Dermis blood vessel endothelial cell (primary cell): ENCODE measurements at regions not wholly inside any gene's neighbourhood (a gene's known extent, or its start where the extent isn't known, plus 50 kb on each side); places are given as distances from the start of the nearest gene placed in this dataset.

Source experiments
- DNase-seq: peaks from one replicate; pipeline ENCODE4 v3.0.0; 2010

DNA sequence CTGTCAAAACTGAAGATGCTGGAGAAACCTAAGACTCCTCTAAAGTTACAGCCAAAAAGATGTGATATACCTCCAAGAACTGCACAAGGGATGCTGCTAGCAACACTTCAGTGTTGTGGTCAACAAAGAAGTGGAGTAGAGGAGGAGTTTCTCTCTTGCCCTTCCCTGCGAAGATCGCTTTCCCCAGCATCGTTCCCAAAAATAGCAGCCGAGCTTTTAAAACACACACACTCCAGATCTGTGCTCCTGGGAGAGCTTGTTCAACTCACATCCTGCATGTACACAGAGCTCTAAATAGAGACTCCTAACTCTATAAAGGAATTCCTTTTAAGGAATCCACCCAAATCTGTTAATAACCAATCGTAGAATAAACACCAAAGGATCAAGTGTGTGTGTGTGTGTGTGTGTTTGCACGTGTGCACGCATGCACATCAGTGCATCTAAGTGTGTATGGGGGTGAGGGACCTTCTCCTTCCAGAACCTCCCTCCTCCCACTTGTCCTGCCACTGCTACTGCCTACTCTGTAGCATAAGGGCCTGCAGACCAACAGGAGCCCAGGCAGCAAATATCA, 58.5 kb downstream of the PSMG1 start:
- no peak for DNase-seq

DNA sequence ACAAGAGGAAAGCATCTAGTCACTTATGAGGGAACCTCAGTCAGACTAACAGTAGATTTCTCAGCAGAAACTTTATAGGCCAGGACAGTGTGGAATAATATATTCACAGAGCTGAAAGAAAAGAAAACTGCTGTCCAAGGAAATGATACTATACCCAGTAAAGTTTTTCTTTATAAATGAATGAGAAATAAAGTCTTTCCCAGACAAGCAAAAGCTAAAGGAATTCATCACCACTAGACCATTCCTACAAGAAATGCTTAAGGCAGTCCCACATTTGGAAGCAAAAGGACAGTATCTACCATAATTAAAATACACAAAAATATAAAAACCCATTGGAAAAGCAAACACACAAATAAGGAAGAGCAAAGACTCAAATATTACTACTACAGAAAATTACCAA, 59.9 kb downstream of the PSMG1 start:
- DNase-seq: no peak

DNA sequence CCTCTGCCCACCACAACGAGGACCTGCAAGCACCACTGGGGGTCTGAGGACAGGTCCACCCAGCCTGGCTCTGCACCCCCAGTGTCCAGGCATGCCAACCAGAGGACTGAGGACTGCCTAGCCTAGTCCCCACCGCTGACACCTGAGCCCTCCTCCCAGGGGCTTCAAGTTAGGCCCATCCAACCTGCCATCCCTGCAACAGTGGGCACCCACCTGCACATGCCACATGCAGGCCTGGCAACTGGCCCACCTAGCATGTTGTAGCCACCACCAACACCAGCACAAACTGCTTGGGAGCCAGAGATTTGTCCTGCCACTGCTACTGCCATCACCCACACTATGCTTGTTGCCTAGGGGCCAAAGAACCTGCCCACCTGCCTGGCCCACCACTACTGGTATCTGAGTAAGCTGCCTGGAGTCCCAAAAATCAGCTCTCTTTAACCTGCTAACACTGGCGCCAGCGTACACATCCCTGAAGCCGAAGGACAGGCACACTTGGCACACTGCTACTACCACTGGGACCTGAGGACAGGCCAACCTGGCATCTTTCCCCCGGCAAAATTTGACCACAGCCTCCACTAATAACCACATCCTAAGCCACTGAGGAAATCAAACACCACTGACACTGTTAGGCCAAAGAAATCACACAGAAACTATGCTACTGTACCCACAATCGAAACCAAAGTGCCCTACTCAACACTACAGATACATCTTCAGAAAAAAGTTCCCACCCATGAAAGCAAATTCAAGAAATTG, 61.5 kb downstream of the PSMG1 start:
- DNase-seq: no peak

DNA sequence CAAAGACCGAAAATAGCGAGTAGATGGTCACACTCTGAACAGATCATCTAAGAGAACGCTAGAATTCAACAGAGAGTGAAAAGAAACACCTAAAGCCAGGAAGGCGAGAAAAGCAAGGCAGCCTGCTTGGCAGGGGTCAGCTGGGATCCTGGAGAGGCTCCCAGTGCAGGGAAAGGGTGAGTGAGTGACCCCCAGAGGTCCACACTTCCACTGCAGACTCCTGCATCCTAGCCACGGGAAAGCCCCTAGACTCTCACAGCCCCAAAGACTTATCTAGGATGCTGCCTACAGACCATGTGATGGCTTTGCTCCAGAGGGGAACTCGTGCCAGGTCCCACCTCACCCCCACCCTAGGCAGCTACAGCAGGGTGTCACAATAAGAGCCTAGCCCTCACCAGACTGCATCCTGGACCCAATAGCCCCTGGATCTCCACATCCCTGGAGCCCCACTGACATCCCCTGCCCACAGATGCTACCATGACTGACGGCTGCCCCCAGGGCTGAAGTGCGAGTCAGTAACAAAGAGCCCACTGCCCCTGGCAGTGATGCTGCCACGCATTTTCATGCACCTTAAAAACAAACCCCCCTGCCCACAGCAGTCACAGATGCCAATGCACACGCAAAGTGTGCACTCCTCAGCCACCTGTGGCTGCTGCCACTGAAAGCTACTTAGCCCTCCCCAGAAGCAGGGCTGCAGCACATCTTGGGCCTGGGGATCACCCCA, 62.2 kb downstream of the PSMG1 start:
- no peak for DNase-seq

DNA sequence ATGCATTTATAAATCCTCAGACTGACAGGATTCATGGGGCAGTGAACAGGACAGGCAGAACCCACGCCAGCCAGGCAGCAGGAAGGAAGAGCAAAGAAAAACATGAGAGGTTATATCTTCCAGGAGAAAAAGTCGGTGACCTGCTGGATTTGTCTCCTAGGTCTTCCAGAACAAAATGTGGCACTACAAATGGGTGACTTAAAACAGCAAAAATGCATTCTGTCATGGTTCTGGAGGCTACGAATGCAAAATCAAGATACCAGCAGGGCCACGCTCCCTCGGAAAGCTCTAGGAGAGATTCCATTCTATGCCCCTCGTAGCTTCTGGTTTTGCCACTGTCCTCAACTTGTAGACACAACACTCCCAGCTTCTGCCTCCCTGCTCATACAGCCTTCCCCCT, 63.4 kb downstream of the PSMG1 start:
- DNase-seq: no peak

DNA sequence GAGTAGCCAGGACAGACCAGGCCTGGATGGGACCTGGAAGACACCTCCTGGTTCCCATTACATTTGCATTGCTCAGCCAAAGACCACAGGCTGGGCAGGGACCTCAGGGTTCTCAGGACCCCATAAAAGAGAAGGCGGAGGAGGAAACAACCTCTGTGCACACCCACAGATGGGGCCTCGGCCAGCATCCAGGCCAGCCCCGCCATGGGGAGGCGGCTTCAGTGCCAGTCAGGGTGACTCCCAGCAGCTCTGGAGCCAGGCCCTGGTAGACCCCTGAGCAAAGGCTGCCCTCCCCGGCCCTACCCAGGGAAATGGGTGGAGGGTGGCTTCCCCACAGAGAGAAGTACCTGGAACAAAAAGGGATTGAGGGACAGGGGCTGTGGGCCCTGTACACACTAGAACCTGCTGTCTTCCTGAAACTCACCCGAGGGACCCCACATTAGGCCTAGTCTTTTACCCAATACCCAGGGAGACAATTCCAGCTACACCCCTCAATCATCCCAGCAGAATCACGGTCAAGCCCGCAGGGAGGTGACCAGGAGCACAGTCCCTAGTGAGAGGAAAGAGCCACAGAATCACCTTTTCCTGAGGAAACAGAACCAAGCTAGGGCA, 64.5 kb downstream of the PSMG1 start:
- no peak for DNase-seq

DNA sequence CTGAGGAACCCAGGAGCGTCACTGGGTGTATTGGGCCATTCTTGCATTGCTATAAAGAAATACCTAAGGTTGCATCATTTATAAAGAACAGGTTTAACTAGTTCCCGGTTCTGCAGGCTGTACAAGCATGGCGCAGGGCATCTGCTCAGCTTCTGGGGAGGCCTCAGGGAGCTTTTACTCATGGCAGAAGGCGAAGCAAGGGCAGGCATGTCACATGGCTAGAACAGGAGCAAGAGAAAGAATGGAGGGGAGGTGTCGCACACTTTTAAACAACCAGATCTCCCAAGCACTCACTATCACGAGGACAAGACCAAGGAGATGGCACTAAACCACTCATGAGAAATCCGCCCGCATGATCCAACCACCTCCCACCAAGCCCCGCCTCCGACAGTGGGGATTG, 65.2 kb downstream of the PSMG1 start:
- DNase-seq: no peak

DNA sequence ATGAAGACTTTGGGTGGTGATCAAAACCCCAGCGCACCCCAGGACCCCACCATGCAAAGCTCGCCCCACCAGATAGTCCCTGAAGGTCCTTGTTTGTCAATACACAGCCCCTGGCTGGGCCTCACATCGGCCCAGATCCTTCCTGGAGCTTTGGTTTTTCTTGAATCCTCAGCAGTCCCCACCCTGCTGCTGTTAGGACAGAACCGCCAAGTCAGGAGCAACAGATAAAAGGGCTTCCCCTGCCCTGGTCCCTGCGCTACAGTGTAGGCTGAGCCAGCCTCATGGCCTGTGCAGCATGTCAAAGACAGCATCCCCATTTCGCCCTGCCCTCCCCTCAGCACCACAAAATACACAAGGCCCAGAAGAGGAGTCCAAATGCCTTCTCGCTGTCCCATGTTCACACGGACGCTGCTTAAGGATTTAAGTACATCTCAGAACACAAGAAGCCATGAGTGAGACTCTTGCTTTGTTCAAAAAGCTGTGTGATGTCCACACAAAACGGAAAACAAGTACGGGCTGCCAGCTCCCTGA, 65.7 kb downstream of the PSMG1 start:
- no peak for DNase-seq

DNA sequence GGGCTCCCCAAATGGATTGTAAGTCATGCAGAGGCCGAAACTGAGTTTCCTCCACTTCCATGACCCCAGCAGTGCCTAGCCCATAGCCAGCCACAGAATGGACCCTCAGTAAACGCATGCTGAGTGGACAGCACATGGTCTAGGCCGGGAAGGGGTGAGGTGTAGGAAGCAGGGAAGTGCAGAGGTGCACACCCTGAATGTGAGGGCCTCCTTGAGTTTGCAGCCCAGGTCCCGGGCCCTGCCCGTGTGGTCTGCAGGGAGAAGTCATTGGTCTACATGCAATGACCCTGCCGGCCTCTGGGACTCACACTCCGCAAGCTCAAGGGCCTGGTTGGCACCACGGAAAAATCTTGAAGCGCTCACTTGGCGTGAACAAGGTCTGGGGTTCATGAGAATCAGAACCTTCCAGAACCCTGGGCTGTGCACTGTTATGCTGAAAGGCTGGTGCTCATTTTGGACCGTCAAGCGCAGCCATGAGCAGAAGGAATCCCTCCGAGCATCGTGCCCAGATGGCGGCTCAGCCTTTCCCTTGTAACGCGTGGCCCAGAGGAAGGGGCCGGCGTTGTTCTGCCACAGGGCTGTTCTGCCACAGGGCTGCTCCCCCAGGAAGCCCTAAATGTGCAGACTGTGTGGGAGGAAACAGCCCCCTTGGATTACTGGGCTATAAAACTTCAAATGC, 66.4 kb downstream of the PSMG1 start:
- DNase-seq: no peak

DNA sequence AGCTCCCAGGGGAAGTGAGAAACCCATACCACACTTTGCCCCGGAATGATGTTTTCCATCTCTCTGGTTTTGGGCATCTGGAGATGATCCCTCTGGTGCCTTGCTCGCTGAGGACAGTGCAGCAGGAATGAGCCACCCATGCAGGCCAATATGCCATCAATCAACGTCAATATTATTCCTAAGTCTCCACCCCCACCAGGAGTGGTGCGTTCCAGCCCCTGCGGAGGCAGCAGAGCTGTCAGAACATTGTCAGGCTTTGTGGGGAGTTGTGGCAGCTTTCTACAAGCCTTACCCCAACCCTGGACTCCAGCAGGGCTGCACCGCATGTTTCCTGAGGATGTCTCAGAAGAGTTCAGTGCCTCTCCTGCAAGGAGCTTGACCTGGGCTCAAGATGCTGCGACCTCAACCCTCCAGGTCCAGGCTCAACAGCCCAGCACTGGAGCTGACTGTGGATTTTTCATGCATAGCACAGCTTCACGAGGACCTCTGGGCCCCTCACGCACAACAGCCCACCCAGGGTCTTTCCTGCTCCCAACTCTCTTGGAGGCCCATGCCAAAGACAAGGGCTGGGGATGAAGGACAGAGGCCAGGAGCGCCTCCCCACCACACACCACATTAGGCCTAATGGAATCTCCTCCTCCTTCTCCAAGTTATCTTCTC, 67.5 kb downstream of the PSMG1 start:
- no peak for DNase-seq

DNA sequence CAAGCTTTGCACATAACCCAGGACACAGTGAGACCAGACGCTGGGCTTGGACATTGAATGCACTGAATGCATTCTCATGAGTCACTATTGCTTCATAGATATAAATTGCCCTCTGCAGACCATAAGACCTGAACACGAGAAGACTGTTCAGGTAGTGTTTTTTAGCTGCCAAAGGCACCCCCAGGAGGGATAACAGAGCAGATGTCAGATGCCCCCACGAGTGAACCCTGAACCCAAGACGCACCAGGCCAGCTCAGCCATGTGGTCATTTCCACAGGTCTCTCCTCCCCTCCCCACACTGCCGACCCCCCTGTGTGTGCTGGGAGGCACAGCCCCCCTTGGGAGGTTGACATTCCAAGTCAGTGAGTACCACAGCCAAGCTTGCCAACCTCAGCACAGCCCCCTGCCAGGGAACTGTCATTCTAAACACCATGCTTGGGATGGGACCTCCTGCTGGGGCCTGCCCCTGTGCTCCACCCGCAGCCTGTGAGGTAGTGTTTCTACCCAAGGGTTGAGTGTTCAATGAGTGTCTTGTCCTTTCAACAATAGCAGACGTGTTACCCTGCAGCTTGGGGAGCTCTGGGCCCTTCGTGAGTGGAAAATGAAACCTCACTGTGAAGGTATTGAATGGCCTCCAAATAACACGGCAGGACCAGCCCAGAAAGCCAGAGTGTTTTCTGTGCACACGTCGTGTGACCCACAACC, 68.2 kb downstream of the PSMG1 start:
- DNase-seq: no peak

DNA sequence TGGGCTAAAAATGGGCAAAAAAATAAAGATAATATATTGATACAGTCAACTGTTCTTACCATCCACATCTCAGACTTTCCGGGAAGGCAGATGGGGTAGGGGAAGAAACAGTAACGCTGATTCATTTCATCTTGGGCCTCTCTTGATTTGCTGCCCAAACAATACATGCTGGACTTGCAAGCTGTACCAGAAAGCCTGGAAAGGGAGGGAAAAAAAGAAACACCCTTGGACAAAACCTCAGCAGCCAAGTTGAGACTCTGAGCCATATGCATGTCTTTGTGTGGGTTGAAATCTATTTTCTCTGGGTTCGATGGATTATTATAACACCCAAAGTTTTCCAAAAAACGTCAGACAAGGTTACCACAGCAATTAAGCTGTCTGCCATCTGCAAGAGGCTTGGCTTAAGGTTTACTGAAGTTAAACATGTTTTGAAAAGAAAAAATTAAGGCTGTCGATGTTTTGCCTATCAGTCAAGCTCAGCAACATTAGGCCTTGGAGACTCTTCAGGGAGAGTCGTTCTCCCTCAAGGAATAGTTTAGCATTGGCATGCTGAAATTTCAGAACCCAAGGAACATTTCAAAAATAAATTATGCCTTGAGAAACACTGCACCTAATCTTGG, 71.2 kb downstream of the PSMG1 start:
- no peak for DNase-seq

DNA sequence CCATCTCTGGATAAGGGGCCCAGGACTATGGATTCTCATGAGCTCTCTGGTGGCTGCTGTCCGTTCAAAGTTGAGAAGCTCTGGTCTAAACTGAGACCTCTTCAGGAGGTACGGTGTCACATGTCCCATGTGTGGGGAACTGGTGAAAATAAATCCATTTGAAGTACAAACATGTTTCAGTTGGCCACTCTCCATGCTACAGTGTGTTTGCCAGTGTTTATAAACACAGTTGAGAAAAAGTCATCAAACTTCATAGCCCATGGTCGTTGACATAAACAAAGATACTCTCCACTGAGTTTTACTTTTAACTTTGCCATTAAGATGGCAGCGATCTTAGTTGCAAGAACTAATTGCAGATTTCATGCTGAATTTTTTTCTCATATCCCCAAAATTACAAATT, 72.8 kb downstream of the PSMG1 start:
- no peak for DNase-seq

DNA sequence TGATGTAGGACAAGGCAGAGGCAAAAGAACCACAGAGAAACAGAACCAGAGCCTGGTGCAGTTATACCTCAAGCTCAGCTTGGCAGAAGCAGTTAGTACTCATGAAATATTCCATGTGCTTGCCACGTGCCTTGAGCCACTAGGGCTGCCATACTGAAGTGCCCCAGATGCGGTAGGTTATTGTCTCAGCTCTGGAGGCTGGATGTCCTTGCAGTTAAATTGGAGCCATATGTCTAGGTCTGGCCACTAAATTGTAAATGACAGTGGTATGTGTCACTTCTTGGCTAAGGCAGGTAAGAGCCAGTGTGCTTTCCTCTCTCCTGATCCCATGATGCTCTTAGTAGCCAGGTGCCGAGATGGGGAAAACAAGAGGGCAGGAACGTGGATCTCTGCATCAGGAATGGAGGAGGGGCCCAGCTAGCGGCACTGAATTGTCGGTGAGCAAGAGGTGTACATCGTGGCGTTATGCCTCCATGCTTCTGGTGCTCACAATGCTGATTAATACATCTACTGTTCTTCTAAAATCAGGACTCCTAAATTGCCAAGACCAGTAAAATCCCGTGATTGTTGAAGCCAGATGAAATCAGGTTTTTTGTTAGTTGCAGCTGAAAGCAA, 73.5 kb downstream of the PSMG1 start:
- no peak for DNase-seq

DNA sequence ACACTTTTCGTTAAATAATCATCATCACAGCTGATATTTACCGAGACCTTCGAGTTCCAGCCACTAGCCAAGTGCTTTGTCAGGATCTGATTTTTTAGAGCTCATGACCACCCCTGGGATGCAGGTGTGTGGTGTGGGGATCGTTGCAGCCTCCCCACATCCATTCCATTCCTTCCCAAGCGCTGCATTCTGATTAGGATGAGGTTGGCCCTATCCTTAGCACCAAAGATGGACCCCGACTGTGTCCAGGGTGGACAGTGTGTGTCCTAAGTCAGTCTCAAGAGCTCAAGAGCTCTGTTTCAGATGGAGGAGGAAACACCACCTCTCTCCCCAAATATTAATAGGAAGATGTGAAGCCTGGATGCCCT, 74.1 kb downstream of the PSMG1 start:
- DNase-seq: no peak

DNA sequence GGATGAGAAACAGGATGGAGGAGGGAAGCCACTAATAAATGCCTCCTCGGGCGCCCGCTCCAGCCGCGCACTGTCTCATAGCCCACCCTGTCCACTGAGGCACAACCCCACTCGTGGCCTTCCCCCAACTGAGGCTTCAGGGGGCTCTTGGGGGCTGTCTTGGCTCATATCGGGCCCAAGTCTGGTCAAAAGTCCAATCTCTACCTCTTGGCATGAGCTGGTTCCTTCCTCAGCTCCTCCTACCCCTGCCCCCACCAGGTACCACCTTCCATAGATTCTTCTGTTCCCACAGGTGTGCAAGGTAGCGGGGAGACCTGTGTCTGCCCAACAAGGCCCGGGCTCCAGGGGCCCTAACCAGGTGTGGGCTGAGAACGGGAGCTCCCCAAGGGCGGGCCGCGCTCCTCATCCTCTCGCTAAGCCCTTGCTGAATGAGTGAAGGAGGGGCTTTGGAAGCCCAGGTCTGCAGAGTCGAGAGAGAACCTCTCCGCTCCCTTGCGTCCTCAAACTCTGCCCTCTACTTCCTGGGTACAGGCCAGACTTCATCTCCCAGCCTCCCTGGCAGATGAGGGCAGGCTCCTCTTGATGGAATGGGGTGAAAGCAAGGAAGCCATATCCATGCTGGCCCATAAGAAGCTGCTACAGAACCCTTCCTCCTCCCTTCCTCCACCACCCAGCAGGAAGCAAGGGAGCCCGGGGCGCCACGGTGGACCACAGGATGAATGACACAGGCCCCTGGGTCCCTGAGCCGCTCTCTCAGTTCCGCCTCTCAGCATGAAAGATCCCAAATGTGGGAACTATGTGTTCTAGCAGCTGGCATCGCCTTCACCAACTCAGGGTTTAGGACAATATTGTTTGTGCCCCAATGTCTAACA, 74.7 kb downstream of the PSMG1 start:
- no peak for DNase-seq

DNA sequence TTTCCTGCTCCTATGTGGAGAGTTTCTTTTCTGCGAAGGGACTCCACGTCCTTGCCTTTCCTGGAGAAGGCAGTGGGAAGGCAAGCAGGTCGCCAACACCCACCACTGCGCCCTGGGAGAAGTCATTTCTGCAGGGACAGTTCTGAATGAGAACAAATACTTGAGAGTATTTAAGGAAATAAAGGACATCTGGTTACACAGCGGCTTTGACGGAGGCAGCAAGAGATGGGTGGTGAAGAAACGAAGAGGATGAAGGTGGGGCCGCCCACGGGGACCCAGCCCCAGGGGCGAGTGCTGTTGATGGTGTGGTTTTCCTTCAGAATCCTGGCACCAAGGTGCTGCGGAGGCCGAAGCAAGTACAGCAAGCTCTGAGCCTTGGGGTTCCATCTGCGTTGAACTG, 75.5 kb downstream of the PSMG1 start:
- DNase-seq: no peak

DNA sequence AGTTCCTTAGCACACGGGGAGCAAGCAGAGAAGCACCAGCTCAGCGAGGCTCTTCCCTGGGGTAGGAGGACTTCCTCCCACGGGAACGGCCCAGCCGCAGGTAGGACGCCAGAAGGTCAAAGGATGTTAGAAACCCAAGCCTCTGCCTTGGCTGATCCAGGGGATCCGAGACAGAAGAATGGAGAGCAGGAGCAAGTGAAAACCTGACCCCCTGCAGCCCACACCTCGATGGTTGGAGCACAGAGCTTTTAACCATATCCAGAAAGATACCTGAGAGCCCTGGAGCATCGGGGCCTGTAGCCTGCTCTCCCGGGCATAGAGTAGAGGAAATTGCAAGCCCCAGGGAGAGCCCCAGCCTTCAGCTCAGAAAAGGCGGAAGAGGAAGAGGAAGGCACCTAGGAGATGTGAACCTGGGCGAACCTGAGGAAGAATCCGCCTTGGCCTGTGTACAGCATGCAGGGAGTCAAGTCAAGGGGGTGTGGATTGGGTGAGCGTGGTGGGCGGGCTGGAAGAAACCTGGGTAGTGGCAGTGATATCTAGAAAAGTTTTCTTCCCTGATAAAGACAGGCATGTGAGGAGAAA, 76.3 kb downstream of the PSMG1 start:
- no peak for DNase-seq

DNA sequence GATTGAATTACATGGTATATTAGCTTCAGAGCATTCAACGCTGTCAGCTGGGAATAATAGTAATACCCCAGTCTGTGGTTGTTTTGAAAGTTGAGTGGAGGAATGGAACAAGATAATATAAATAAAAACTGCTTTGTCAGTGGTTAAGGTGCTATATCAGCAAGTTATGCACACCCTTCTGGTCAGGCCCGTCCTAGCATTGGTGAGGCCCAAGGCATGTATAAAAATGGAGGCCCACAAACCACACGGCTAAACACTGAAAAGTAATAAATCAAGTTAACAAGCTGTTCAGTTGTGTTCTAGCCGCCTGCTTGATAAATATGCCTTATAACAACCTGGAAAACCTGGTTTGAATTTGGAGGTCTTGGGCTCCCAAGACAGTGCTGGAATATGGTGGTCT, 77.4 kb downstream of the PSMG1 start:
- DNase-seq: no peak
